ENCODE measurements at regions not wholly inside any gene's neighbourhood (a gene's known extent, or its start where the extent isn't known, plus 50 kb on each side); places are given as distances from the start of the nearest gene placed in this dataset.

- Histone ChIP-seq H3K27me3 (ENCODE audit: control insufficient read depth, insufficient read depth, low read length) (no peaks in the 10 kb centered on the region), H3K36me3 (ENCODE audit: control insufficient read depth, insufficient read depth, low read length) (no peaks in the 10 kb centered on the region), H2AFZ (no peak overlapping the region), H3K9me3 (ENCODE audit: control insufficient read depth, low read length) (peaks cover 3% of the 10 kb centered on the region), H3K4me1 (no peaks in the 10 kb centered on the region), H3K9ac (no peak overlapping the region), H3K4me2 (ENCODE audit: low read length) (no peak overlapping the region), H3K79me2 (no peaks in the 10 kb centered on the region), H3K27ac (no peak overlapping the region), H3K4me3 (ENCODE audit: low read depth, low read length) (no peak overlapping the region)
- TF ChIP-seq CTCF (IDR thresholded peaks at IDR 0.05): no peak
Observed at GRCh38 chr1:5711956-5712645, 280.1 kb downstream of the NPHP4 start.

GRCh38 chr1:5711079-5711478 lies 281.1 kb downstream of the NPHP4 start:
- H3K79me2 ChIP-seq: no peaks in the 10 kb centered on the region
- TF ChIP-seq CTCF (IDR thresholded peaks at IDR 0.05): no peak
- H2AFZ ChIP-seq: no peak overlapping the region

GRCh38 chr1:5709976-5710375 lies 282.2 kb downstream of the NPHP4 start:
- Histone ChIP-seq H3K27me3 (ENCODE audit: control insufficient read depth, insufficient read depth, low read length) (no peaks in the 10 kb centered on the region), H2AFZ (no peak overlapping the region), H3K4me3 (ENCODE audit: low read depth, low read length) (no peak overlapping the region), H3K9me3 (ENCODE audit: control insufficient read depth, low read length) (no peaks in the 10 kb centered on the region), H3K27ac (no peak overlapping the region), H3K79me2 (no peaks in the 10 kb centered on the region), H3K4me1 (no peaks in the 10 kb centered on the region), H3K9ac (no peak overlapping the region), H3K36me3 (ENCODE audit: control insufficient read depth, insufficient read depth, low read length) (no peaks in the 10 kb centered on the region), H3K4me2 (ENCODE audit: low read length) (no peak overlapping the region)
- TF ChIP-seq CTCF (IDR thresholded peaks at IDR 0.05): no peak

More at GRCh38 chr1:5711079-5711478, 281.1 kb downstream of the NPHP4 start:
- no peaks in the 10 kb centered on the region for H3K36me3 ChIP-seq (ENCODE audit: control insufficient read depth, insufficient read depth, low read length)
- no peak overlapping the region for H3K27ac ChIP-seq
- no peaks in the 10 kb centered on the region for H3K27me3 ChIP-seq (ENCODE audit: control insufficient read depth, insufficient read depth, low read length)
- H3K4me2 ChIP-seq (ENCODE audit: low read length): no peak overlapping the region
- no peak overlapping the region for H3K4me3 ChIP-seq (ENCODE audit: low read depth, low read length)
- H3K9ac ChIP-seq: no peak overlapping the region
- no peaks in the 10 kb centered on the region for H3K4me1 ChIP-seq
- H3K9me3 ChIP-seq (ENCODE audit: control insufficient read depth, low read length): peaks cover 3% of the 10 kb centered on the region

- Histone ChIP-seq H3K79me2 (no peaks in the 10 kb centered on the region), H3K4me2 (ENCODE audit: low read length) (no peak overlapping the region), H3K9ac (no peak overlapping the region), H2AFZ (no peak overlapping the region), H3K9me3 (ENCODE audit: control insufficient read depth, low read length) (no peaks in the 10 kb centered on the region), H3K4me1 (no peaks in the 10 kb centered on the region), H3K27me3 (ENCODE audit: control insufficient read depth, insufficient read depth, low read length) (no peaks in the 10 kb centered on the region), H3K27ac (no peak overlapping the region), H3K4me3 (ENCODE audit: low read depth, low read length) (no peak overlapping the region), H3K36me3 (ENCODE audit: control insufficient read depth, insufficient read depth, low read length) (no peaks in the 10 kb centered on the region)
- TF ChIP-seq CTCF (IDR thresholded peaks at IDR 0.05): no peak
Observed at GRCh38 chr1:5709461-5709975, 282.7 kb downstream of the NPHP4 start.
